Keratinocyte (primary cell): ENCODE measurements at regions not wholly inside any gene's neighbourhood (a gene's known extent, or its start where the extent isn't known, plus 50 kb on each side); places are given as distances from the start of the nearest gene placed in this dataset.

Experiments used
- DNase-seq: peaks from one replicate; pipeline ENCODE4 v3.0.0-alpha.2; 2011; ENCODE audit warnings: low read depth, missing footprints, low spot score
- FAIRE-seq: peaks from 2 replicates; lab custom pipeline; 2011; peaks lifted over from hg19 to GRCh38; lab: Jason Lieb, UNC
- H2AFZ ChIP-seq: 2 replicates; pipeline ENCODE4 v1.6.0; 2012; ENCODE audit warnings: low read length, control low read depth, inconsistent platforms; ENCODE audit not compliant: control insufficient read depth
- H3K27ac ChIP-seq: 2 replicates; pipeline ENCODE4 v1.5.1; 2011; ENCODE audit warnings: low read length; ENCODE audit not compliant: control insufficient read depth, insufficient read depth
- H3K27me3 ChIP-seq: 3 replicates; pipeline ENCODE4 v1.6.0; 2011; ENCODE audit warnings: low read length; ENCODE audit not compliant: control insufficient read depth, insufficient read depth; ENCODE audit errors: extremely low read depth
- H3K36me3 ChIP-seq, 2 experiments: 2 replicates in 1 of 2; 3 replicates in 1 of 2; pipeline ENCODE4 v1.5.1; 2011; ENCODE audit warnings: low read length in 2 of 2, mild to moderate bottlenecking in 1 of 2; ENCODE audit not compliant: control insufficient read depth in 2 of 2, insufficient read depth in 2 of 2; ENCODE audit errors: extremely low read depth in 1 of 2
- H3K4me1 ChIP-seq: 3 replicates; pipeline ENCODE4 v1.5.1; 2011; ENCODE audit warnings: low read length; ENCODE audit not compliant: control insufficient read depth, insufficient read depth; ENCODE audit errors: extremely low read depth
- H3K4me2 ChIP-seq: 3 replicates; pipeline ENCODE4 v1.6.0; 2011; ENCODE audit warnings: low read depth, low read length; ENCODE audit not compliant: control insufficient read depth, insufficient read depth; ENCODE audit errors: extremely low read depth
- H3K4me3 ChIP-seq, 3 experiments: fragments of 200-600 bp in 1 of 3; sonication (generic) in 1 of 3; 2 replicates in 2 of 3; 3 replicates in 1 of 3; pipeline ENCODE4 v1.5.1; 2011 to 2016; ENCODE audit warnings: low read length in 3 of 3, mild to moderate bottlenecking in 3 of 3, control low read depth in 2 of 3, inconsistent platforms in 1 of 3, low read depth in 1 of 3, mixed read lengths in 1 of 3, mixed run types in 1 of 3, moderate library complexity in 1 of 3; ENCODE audit not compliant: control insufficient read depth in 2 of 3, insufficient read depth in 2 of 3; ENCODE audit errors: extremely low read depth in 1 of 3
- H3K79me2 ChIP-seq: 2 replicates; pipeline ENCODE4 v1.6.0; 2012; ENCODE audit warnings: low read length; ENCODE audit not compliant: control insufficient read depth, insufficient read depth
- H3K9ac ChIP-seq: 3 replicates; pipeline ENCODE4 v1.6.0; 2011; ENCODE audit warnings: low read length; ENCODE audit not compliant: control insufficient read depth, insufficient read depth; ENCODE audit errors: extremely low read depth
- H3K9me1 ChIP-seq: 3 replicates; pipeline ENCODE4 v1.6.0; 2011; ENCODE audit warnings: low read length; ENCODE audit not compliant: control insufficient read depth, insufficient read depth; ENCODE audit errors: extremely low read depth
- H3K9me3 ChIP-seq: 2 replicates; pipeline ENCODE4 v1.5.1; 2012; ENCODE audit warnings: low read depth, low read length; ENCODE audit not compliant: control insufficient read depth
- H4K20me1 ChIP-seq: 3 replicates; pipeline ENCODE4 v1.6.0; 2011; ENCODE audit warnings: low read length; ENCODE audit not compliant: control insufficient read depth, insufficient read depth; ENCODE audit errors: extremely low read depth
- CTCF ChIP-seq, 3 experiments: IDR thresholded peaks in 1 of 3; conservative IDR thresholded peaks in 1 of 3; optimal IDR thresholded peaks in 1 of 3; 2 replicates in 2 of 3; 3 replicates in 1 of 3; pipeline versions ENCODE3 to v1.5.1; 2011; ENCODE audit warnings: low read length in 3 of 3, mild to moderate bottlenecking in 3 of 3, moderate library complexity in 2 of 3, control low read depth in 1 of 3, inconsistent platforms in 1 of 3; ENCODE audit not compliant: insufficient read depth in 2 of 3; ENCODE audit errors: extremely low read depth in 1 of 3
- EZH2 ChIP-seq: IDR thresholded peaks from one replicate; pipeline ENCODE4 v1.6.1; 2012; ENCODE audit warnings: inconsistent platforms, mild to moderate bottlenecking, low read length, moderate library complexity
- dilution Hi-C: fragments of 300-500 bp; cut with MboI; formaldehyde crosslinking; loops from one replicate; pipeline ENCODE4 v1.7.0; 2020; ENCODE audit warnings: low sequenced_read_pairs; ENCODE audit not compliant: extremely low pct_ligation_motif_present

- DNase-seq = no peak
- no peak for TF ChIP-seq CTCF (optimal IDR thresholded peaks at IDR 0.05 in 1 of 3, IDR thresholded peaks at IDR 0.05 in 1 of 3, conservative IDR thresholded peaks at IDR 0.05 in 1 of 3; ENCODE audit: extremely low read depth in 1 of 3, insufficient read depth in 2 of 3, low read length in 3 of 3)
- no peak for TF ChIP-seq EZH2
- no peak overlapping the region for H3K4me2 ChIP-seq
- no peak overlapping the region for H3K4me3 ChIP-seq
- no peak overlapping the region for H3K9ac ChIP-seq
- H3K27ac ChIP-seq = no peak overlapping the region
- no peaks in the 10 kb centered on the region for H3K27me3 ChIP-seq
- H3K9me3 ChIP-seq = no peaks in the 10 kb centered on the region
- no peak overlapping the region for H2AFZ ChIP-seq
- H3K9me1 ChIP-seq = no peaks in the 10 kb centered on the region
- H3K4me1 ChIP-seq = no peaks in the 10 kb centered on the region
- H3K36me3 ChIP-seq = no peaks in the 10 kb centered on the region
- no peaks in the 10 kb centered on the region for H4K20me1 ChIP-seq
- dilution Hi-C loops = no loop called here
- no peaks in the 10 kb centered on the region for H3K79me2 ChIP-seq
- FAIRE-seq = no peak
Measured at GRCh38 chr18:38174173-38174572, 608.6 kb upstream of the CELF4 start.

- dilution Hi-C loops = no loop called here
- no peak overlapping the region for H3K4me2 ChIP-seq
- no peaks in the 10 kb centered on the region for H3K36me3 ChIP-seq
- no peak overlapping the region for H2AFZ ChIP-seq
- H3K4me1 ChIP-seq = no peaks in the 10 kb centered on the region
- H3K9me3 ChIP-seq = no peaks in the 10 kb centered on the region
- no peak overlapping the region for H3K27ac ChIP-seq
- H3K9ac ChIP-seq = no peak overlapping the region
- H3K4me3 ChIP-seq = no peak overlapping the region
- no peaks in the 10 kb centered on the region for H4K20me1 ChIP-seq
- H3K9me1 ChIP-seq = no peaks in the 10 kb centered on the region
- no peaks in the 10 kb centered on the region for H3K79me2 ChIP-seq
- no peaks in the 10 kb centered on the region for H3K27me3 ChIP-seq
- no peak for FAIRE-seq
- DNase-seq = no peak
- no peak for TF ChIP-seq EZH2
- no peak for TF ChIP-seq CTCF (optimal IDR thresholded peaks at IDR 0.05 in 1 of 3, IDR thresholded peaks at IDR 0.05 in 1 of 3, conservative IDR thresholded peaks at IDR 0.05 in 1 of 3; ENCODE audit: extremely low read depth in 1 of 3, insufficient read depth in 2 of 3, low read length in 3 of 3)
Measured at GRCh38 chr18:38170845-38171244, 605.2 kb upstream of the CELF4 start.
